ENCODE measurements at regions not wholly inside any gene's neighbourhood (a gene's known extent, or its start where the extent isn't known, plus 50 kb on each side); places are given as distances from the start of the nearest gene placed in this dataset.
A peak's percentile ranks its signal among the peaks of the same experiment; 100 is the strongest.

DNA sequence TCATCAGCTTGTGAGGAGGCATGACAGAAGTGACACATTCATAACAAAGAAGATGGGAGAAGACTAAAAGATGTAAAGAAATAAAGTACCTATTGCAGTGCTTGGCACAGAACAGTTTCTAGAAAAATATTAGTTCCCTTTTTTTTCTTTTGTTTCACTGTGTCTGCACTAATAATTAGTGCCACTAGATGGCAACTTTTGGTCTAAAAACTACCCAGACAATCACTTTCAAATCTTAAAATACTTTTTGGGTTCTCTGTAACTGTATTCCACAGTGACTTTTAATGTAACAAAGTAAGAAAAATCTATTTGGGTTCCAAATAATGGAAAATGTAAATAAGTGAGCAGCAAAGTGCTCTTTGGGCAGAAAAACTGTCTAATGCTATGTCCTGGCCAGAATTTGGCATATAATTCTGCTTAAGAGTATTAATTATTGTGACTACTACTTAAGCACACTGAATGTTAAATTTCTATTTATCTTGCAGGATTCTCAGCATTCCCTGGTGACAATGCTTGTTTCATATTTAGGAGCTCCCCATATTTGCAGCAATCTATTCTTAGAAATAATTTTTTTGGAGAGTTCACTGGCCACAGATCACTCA is 134.8 kb upstream of the KIF5B start:
- TF ChIP-seq CTCF (conservative IDR thresholded peaks at IDR 0.05; ENCODE audit: low read depth, low read length) (peak; percentile 77), CEBPB (IDR thresholded peaks at IDR 0.05; ENCODE audit: low read depth, low read length) (no peak), POLR2A (IDR thresholded peaks at IDR 0.05; ENCODE audit: low read depth, low read length) (no peak), CHD1 (IDR thresholded peaks at IDR 0.05; ENCODE audit: low read depth, low read length) (no peak), RAD21 (IDR thresholded peaks at IDR 0.05; ENCODE audit: low read length) (peak; percentile 61), MAZ (IDR thresholded peaks at IDR 0.05; ENCODE audit: borderline replicate concordance, low read depth, low read length) (no peak), MXI1 (IDR thresholded peaks at IDR 0.05; ENCODE audit: borderline replicate concordance, low read depth, low read length) (no peak), MAFK (IDR thresholded peaks at IDR 0.05; ENCODE audit: low read depth, low read length) (no peak)
- TF ChIP-seq, protein P1, sequence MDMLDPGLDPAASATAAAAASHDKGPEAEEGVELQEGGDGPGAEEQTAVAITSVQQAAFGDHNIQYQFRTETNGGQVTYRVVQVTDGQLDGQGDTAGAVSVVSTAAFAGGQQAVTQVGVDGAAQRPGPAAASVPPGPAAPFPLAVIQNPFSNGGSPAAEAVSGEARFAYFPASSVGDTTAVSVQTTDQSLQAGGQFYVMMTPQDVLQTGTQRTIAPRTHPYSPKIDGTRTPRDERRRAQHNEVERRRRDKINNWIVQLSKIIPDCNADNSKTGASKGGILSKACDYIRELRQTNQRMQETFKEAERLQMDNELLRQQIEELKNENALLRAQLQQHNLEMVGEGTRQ (IDR thresholded peaks at IDR 0.05; ENCODE audit: low read depth, low read length) = no peak

Data from IMR-90 (cell line).